Epithelial cell of proximal tubule (primary cell): ENCODE measurements at regions not wholly inside any gene's neighbourhood (a gene's known extent, or its start where the extent isn't known, plus 50 kb on each side); places are given as distances from the start of the nearest gene placed in this dataset.
"Not testable (repeated sequence)": the region's sequence is repeated elsewhere in the genome, so short reads cannot be mapped to it uniquely, and the experiment has no call there.

Experiments
- DNase-seq: peaks from one replicate; pipeline ENCODE4 v3.0.0-alpha.2; 2011; ENCODE audit warnings: low read depth
- H3K4me3 ChIP-seq: 2 replicates; pipeline ENCODE4 v1.5.1; 2011; ENCODE audit warnings: low read depth, mild to moderate bottlenecking, low read length
- CTCF ChIP-seq: conservative IDR thresholded peaks from 2 replicates; pipeline ENCODE4 v1.5.1; 2012; ENCODE audit warnings: low read depth, mild to moderate bottlenecking, low read length

DNA sequence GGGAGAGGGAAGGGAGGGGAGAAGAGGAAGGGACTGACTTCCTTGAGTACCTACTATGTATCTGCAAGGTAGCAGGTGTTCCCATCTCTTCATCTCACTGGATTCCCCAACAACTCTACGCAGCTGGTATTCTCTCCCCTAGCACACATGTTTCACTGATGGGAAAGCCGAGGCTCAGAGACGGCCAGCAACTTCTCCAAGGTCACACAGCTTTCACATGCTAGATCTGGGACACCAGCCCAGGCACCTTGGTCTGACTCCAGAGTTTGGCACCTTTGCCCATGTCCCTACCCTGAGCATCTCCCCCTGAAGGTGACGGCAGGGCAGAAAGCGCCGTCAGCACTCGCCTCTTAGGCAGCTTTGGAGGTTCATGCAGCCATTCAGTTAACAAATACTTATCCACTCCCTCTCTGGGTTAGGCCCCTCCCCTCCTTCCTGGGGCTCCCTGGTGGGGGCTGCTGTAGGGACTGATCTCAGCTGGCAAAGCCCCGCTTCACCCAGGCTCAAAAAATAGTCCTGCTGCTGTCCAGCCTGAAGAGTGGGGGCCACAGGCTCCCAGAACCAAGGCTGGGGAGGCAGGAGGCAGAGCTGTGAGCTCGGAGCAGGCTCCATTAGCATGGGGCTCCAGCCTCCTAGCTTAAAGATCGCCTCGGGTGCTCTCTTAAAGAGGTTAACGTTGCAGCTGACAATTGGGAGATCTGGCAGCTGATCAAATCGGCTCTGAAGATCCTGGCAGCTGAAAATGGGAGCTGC, 79.4 kb downstream of the IGLL1 start:
- DNase-seq: no peak
- no peak overlapping the region for H3K4me3 ChIP-seq
- no peak for TF ChIP-seq CTCF

- TF ChIP-seq CTCF: no peak
- no peak for DNase-seq
- no peak overlapping the region for H3K4me3 ChIP-seq
These were observed 80.1 kb downstream of the IGLL1 start for GRCh38 chr22:23499845-23500500.

DNA sequence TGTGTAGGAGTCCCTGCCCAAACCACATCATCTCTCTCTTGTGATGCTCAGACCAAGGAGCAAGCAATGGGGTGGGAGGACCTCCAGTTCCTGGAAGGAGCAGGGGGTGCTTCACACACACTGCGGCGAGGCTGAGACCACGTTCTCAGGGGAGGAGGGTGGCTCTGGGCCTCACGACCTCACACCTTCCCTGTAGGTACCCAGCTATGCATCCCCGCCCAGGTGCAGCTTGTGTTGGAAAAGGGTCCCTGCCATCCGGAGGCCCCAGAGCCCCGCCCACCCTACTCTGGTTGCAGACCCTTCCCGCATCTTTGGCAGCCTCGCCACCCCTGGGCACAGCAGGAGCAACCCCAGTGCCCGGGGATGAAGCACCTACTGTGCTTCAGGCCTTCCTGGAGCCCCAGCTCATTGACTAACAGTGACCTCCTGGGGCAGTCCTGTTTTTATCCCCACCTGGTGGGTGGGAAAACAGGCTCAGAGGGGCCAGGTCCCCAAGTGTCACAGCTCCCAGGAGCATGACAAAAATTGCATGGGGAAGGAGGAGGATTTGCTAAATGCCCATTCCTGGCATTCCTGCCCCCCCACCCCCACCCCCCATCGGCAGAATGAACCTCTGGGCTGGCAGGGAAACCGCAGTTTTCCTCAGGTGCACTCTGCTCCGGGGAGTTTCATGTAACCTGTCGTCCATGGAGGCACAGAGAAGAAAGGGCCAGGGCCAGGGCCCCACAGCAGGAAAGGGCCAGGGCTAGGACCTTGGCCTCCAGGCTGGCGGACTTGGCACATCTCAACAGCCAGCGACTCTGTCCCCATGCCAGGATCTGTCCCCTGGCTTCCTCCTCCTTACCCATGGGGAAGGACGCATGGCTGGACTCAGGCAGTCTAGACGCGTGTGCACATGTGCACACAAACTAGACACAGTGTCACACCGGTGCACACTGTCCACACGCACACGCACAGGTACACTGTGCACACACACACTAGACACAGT, 81.0 kb downstream of the IGLL1 start:
- H3K4me3 ChIP-seq: no peak overlapping the region
- no peak for TF ChIP-seq CTCF
- DNase-seq: no peak

GRCh38 chr22:23497889-23498288, 82.2 kb downstream of the IGLL1 start:
- DNase-seq, H3K4me3 ChIP-seq: not testable (repeated sequence)

DNA sequence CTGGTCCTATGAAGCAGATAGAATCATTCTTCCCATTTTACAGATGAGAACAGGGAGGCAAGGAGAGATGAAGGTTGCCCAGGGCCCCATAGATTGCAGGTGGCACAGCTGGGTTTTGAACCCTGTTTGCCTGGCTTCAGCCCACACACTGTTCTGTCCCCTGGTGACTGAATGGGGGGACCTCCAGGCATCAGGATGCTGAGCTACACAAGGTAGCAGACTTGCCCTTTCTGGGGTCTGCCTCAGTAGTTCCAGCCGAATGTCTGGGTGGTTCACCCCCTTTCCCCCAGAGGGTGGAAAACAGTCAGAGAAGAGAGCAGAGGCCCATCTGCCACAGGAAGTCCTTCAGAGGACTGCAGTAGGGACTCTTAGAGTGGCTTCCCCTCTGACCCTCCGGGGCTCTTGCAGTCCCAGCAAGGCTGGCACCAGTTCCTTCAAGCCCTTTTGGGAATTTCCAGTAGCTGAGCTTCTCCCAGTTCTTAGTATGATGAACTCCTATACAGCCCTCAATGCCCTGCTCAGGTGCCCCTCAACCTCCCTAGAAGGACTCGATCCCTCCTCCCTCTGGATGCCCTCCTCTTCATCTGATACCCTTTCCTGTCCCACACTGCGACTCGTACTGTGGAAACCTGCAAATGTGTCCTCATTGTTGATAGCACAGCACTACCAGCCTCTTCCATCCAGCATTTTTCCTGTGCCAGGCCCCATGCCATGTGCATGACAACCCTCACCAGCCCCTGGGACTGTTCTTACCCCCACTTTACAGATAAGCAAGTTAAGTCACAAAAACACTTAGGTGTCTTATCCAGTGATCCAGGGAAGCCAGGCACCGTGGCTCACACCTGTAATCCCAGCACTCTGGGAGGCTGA, 82.8 kb downstream of the IGLL1 start:
- no peak for TF ChIP-seq CTCF
- DNase-seq: no peak
- no peak overlapping the region for H3K4me3 ChIP-seq

DNA sequence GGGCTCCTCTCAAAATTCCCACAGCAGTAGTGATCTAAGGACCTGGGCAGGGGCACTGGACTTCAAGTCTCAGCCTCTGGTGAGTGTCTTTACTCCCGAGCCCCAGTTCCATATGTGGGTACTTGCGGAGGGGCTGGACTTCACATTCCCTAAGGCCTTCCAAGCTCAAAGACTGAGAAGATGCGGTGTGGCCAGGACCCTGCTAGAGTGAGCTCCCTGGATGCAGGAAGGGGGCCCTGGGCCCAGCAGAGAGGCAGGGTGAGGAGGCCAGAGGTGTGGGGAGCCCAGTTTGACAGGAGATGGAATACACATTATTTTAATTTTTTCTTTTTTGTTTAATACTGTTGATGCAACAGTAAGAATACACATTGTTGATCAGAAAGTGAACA, 83.7 kb downstream of the IGLL1 start:
- TF ChIP-seq CTCF: no peak
- no peak for DNase-seq

More for the DNA sequence above, 83.7 kb downstream of the IGLL1 start:
- no peak overlapping the region for H3K4me3 ChIP-seq
